OCI-LY1 (cell line): ENCODE measurements at regions not wholly inside any gene's neighbourhood (a gene's known extent, or its start where the extent isn't known, plus 50 kb on each side); places are given as distances from the start of the nearest gene placed in this dataset.

Experiments
- EZH2 ChIP-seq: fragments of 200-600 bp; sonication (generic), shearing (Covaris generic); IDR thresholded peaks from 2 replicates; pipeline ENCODE4 v1.8.0; 2017; ENCODE audit warnings: borderline replicate concordance, mixed run types, mild to moderate bottlenecking, antibody characterized with exemption, low read length, moderate library complexity, mixed read lengths
- TF ChIP-seq, protein P1 (sequence below): fragments of 200-600 bp; sonication (generic), shearing (Covaris generic); IDR thresholded peaks from 2 replicates; pipeline ENCODE4 v1.5.1; 2017; ENCODE audit warnings: mild to moderate bottlenecking, antibody characterized with exemption, low read length, moderate library complexity, mixed read lengths

DNA sequence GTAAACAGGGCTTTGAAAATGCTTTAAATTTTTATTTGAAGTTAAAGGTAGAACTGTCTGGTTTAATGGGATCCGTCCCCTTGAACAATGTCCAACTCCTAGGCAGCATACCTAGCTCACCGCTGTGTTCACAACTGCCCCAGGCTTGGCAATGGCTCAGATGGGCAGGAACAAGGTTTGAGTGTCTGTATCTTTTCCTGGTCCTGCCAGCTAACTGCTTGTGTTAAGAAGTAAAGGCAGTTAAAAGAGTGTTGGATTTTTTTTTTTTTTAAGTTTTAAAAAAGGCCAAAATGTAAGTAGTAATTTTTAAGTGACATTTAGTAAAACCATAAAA is 66.7 kb upstream of the FNDC3A start:
- TF ChIP-seq, protein P1, sequence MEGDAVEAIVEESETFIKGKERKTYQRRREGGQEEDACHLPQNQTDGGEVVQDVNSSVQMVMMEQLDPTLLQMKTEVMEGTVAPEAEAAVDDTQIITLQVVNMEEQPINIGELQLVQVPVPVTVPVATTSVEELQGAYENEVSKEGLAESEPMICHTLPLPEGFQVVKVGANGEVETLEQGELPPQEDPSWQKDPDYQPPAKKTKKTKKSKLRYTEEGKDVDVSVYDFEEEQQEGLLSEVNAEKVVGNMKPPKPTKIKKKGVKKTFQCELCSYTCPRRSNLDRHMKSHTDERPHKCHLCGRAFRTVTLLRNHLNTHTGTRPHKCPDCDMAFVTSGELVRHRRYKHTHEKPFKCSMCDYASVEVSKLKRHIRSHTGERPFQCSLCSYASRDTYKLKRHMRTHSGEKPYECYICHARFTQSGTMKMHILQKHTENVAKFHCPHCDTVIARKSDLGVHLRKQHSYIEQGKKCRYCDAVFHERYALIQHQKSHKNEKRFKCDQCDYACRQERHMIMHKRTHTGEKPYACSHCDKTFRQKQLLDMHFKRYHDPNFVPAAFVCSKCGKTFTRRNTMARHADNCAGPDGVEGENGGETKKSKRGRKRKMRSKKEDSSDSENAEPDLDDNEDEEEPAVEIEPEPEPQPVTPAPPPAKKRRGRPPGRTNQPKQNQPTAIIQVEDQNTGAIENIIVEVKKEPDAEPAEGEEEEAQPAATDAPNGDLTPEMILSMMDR: no peak
- no peak for TF ChIP-seq EZH2
